ENCODE measurements at regions not wholly inside any gene's neighbourhood (a gene's known extent, or its start where the extent isn't known, plus 50 kb on each side); places are given as distances from the start of the nearest gene placed in this dataset.

GRCh38 chr10:107749235-107749634 is 584.7 kb upstream of the SORCS1 start:
- Histone ChIP-seq H3K4me3 (ENCODE audit: low read depth, low read length) (no peak overlapping the region), H3K9me3 (ENCODE audit: control insufficient read depth, insufficient read depth, low read length) (no peaks in the 10 kb centered on the region), H3K4me1 (ENCODE audit: control insufficient read depth, insufficient read depth, low read length) (no peaks in the 10 kb centered on the region), H3K36me3 (ENCODE audit: control insufficient read depth, insufficient read depth, low read length) (no peaks in the 10 kb centered on the region), H3K27me3 (ENCODE audit: control insufficient read depth, insufficient read depth, low read length) (no peaks in the 10 kb centered on the region), H3K9ac (ENCODE audit: low read depth, low read length) (no peak overlapping the region)

GRCh38 chr10:107747851-107748250 is 583.3 kb upstream of the SORCS1 start:
- H3K27me3 ChIP-seq (ENCODE audit: control insufficient read depth, insufficient read depth, low read length), result no peaks in the 10 kb centered on the region
- no peak overlapping the region for H3K4me3 ChIP-seq (ENCODE audit: low read depth, low read length)
- H3K9me3 ChIP-seq (ENCODE audit: control insufficient read depth, insufficient read depth, low read length), result no peaks in the 10 kb centered on the region
- H3K9ac ChIP-seq (ENCODE audit: low read depth, low read length), result no peak overlapping the region
- no peaks in the 10 kb centered on the region for H3K4me1 ChIP-seq (ENCODE audit: control insufficient read depth, insufficient read depth, low read length)
- no peaks in the 10 kb centered on the region for H3K36me3 ChIP-seq (ENCODE audit: control insufficient read depth, insufficient read depth, low read length)

- H3K36me3 ChIP-seq (ENCODE audit: control insufficient read depth, insufficient read depth, low read length), result no peaks in the 10 kb centered on the region
- no peaks in the 10 kb centered on the region for H3K27me3 ChIP-seq (ENCODE audit: control insufficient read depth, insufficient read depth, low read length)
- H3K4me3 ChIP-seq (ENCODE audit: low read depth, low read length), result no peak overlapping the region
- no peak overlapping the region for H3K9ac ChIP-seq (ENCODE audit: low read depth, low read length)
- H3K4me1 ChIP-seq (ENCODE audit: control insufficient read depth, insufficient read depth, low read length), result no peaks in the 10 kb centered on the region
- H3K9me3 ChIP-seq (ENCODE audit: control insufficient read depth, insufficient read depth, low read length), result no peaks in the 10 kb centered on the region
Measured at GRCh38 chr10:107741971-107742370, 577.5 kb upstream of the SORCS1 start.

- H3K27me3 ChIP-seq (ENCODE audit: control insufficient read depth, insufficient read depth, low read length), result no peaks in the 10 kb centered on the region
- no peaks in the 10 kb centered on the region for H3K4me1 ChIP-seq (ENCODE audit: control insufficient read depth, insufficient read depth, low read length)
- H3K36me3 ChIP-seq (ENCODE audit: control insufficient read depth, insufficient read depth, low read length), result no peaks in the 10 kb centered on the region
- H3K4me3 ChIP-seq (ENCODE audit: low read depth, low read length), result no peak overlapping the region
- no peaks in the 10 kb centered on the region for H3K9me3 ChIP-seq (ENCODE audit: control insufficient read depth, insufficient read depth, low read length)
- no peak overlapping the region for H3K9ac ChIP-seq (ENCODE audit: low read depth, low read length)
Measured at GRCh38 chr10:107740962-107741690, 576.6 kb upstream of the SORCS1 start.

GRCh38 chr10:107739951-107740350 is 575.4 kb upstream of the SORCS1 start:
- Histone ChIP-seq H3K9ac (ENCODE audit: low read depth, low read length) (no peak overlapping the region), H3K27me3 (ENCODE audit: control insufficient read depth, insufficient read depth, low read length) (no peaks in the 10 kb centered on the region), H3K9me3 (ENCODE audit: control insufficient read depth, insufficient read depth, low read length) (no peaks in the 10 kb centered on the region), H3K4me1 (ENCODE audit: control insufficient read depth, insufficient read depth, low read length) (no peaks in the 10 kb centered on the region), H3K36me3 (ENCODE audit: control insufficient read depth, insufficient read depth, low read length) (no peaks in the 10 kb centered on the region), H3K4me3 (ENCODE audit: low read depth, low read length) (no peak overlapping the region)

GRCh38 chr10:107733328-107734130 is 569.0 kb upstream of the SORCS1 start:
- Histone ChIP-seq H3K36me3 (ENCODE audit: control insufficient read depth, insufficient read depth, low read length) (no peaks in the 10 kb centered on the region), H3K4me3 (ENCODE audit: low read depth, low read length) (no peak overlapping the region), H3K27me3 (ENCODE audit: control insufficient read depth, insufficient read depth, low read length) (no peaks in the 10 kb centered on the region), H3K4me1 (ENCODE audit: control insufficient read depth, insufficient read depth, low read length) (no peaks in the 10 kb centered on the region), H3K9me3 (ENCODE audit: control insufficient read depth, insufficient read depth, low read length) (no peaks in the 10 kb centered on the region), H3K9ac (ENCODE audit: low read depth, low read length) (no peak overlapping the region)

- no peak overlapping the region for H3K4me3 ChIP-seq (ENCODE audit: low read depth, low read length)
- no peaks in the 10 kb centered on the region for H3K9me3 ChIP-seq (ENCODE audit: control insufficient read depth, insufficient read depth, low read length)
Measured at GRCh38 chr10:107732045-107732444, 567.5 kb upstream of the SORCS1 start.

GRCh38 chr10:107728807-107729206 is 564.3 kb upstream of the SORCS1 start:
- no peaks in the 10 kb centered on the region for H3K9me3 ChIP-seq (ENCODE audit: control insufficient read depth, insufficient read depth, low read length)

More at GRCh38 chr10:107732045-107732444, 567.5 kb upstream of the SORCS1 start:
- Histone ChIP-seq H3K36me3 (ENCODE audit: control insufficient read depth, insufficient read depth, low read length) (no peaks in the 10 kb centered on the region), H3K4me1 (ENCODE audit: control insufficient read depth, insufficient read depth, low read length) (no peaks in the 10 kb centered on the region), H3K27me3 (ENCODE audit: control insufficient read depth, insufficient read depth, low read length) (no peaks in the 10 kb centered on the region), H3K9ac (ENCODE audit: low read depth, low read length) (no peak overlapping the region)

GRCh38 chr10:107727767-107728317 is 563.3 kb upstream of the SORCS1 start:
- H3K4me3 ChIP-seq (ENCODE audit: low read depth, low read length), result no peak overlapping the region
- H3K36me3 ChIP-seq (ENCODE audit: control insufficient read depth, insufficient read depth, low read length), result no peaks in the 10 kb centered on the region
- no peaks in the 10 kb centered on the region for H3K4me1 ChIP-seq (ENCODE audit: control insufficient read depth, insufficient read depth, low read length)
- H3K9ac ChIP-seq (ENCODE audit: low read depth, low read length), result no peak overlapping the region
- H3K9me3 ChIP-seq (ENCODE audit: control insufficient read depth, insufficient read depth, low read length), result no peaks in the 10 kb centered on the region
- H3K27me3 ChIP-seq (ENCODE audit: control insufficient read depth, insufficient read depth, low read length), result no peaks in the 10 kb centered on the region

More at GRCh38 chr10:107728807-107729206, 564.3 kb upstream of the SORCS1 start:
- H3K4me3 ChIP-seq (ENCODE audit: low read depth, low read length), result no peak overlapping the region
- no peaks in the 10 kb centered on the region for H3K4me1 ChIP-seq (ENCODE audit: control insufficient read depth, insufficient read depth, low read length)
- H3K9ac ChIP-seq (ENCODE audit: low read depth, low read length), result no peak overlapping the region
- no peaks in the 10 kb centered on the region for H3K36me3 ChIP-seq (ENCODE audit: control insufficient read depth, insufficient read depth, low read length)
- H3K27me3 ChIP-seq (ENCODE audit: control insufficient read depth, insufficient read depth, low read length), result no peaks in the 10 kb centered on the region

GRCh38 chr10:107718864-107719263 is 554.4 kb upstream of the SORCS1 start:
- Histone ChIP-seq H3K27me3 (ENCODE audit: control insufficient read depth, insufficient read depth, low read length) (no peaks in the 10 kb centered on the region), H3K9me3 (ENCODE audit: control insufficient read depth, insufficient read depth, low read length) (no peaks in the 10 kb centered on the region), H3K9ac (ENCODE audit: low read depth, low read length) (no peak overlapping the region), H3K36me3 (ENCODE audit: control insufficient read depth, insufficient read depth, low read length) (no peaks in the 10 kb centered on the region), H3K4me1 (ENCODE audit: control insufficient read depth, insufficient read depth, low read length) (no peaks in the 10 kb centered on the region), H3K4me3 (ENCODE audit: low read depth, low read length) (no peak overlapping the region)

- H3K27me3 ChIP-seq (ENCODE audit: control insufficient read depth, insufficient read depth, low read length), result no peaks in the 10 kb centered on the region
- H3K9ac ChIP-seq (ENCODE audit: low read depth, low read length), result no peak overlapping the region
Measured at GRCh38 chr10:107717046-107717445, 552.5 kb upstream of the SORCS1 start.

GRCh38 chr10:107715565-107715964 is 551.1 kb upstream of the SORCS1 start:
- no peaks in the 10 kb centered on the region for H3K9me3 ChIP-seq (ENCODE audit: control insufficient read depth, insufficient read depth, low read length)
- H3K27me3 ChIP-seq (ENCODE audit: control insufficient read depth, insufficient read depth, low read length), result no peaks in the 10 kb centered on the region
- H3K4me3 ChIP-seq (ENCODE audit: low read depth, low read length), result no peak overlapping the region
- no peaks in the 10 kb centered on the region for H3K4me1 ChIP-seq (ENCODE audit: control insufficient read depth, insufficient read depth, low read length)
- no peaks in the 10 kb centered on the region for H3K36me3 ChIP-seq (ENCODE audit: control insufficient read depth, insufficient read depth, low read length)
- no peak overlapping the region for H3K9ac ChIP-seq (ENCODE audit: low read depth, low read length)

More at GRCh38 chr10:107717046-107717445, 552.5 kb upstream of the SORCS1 start:
- Histone ChIP-seq H3K4me1 (ENCODE audit: control insufficient read depth, insufficient read depth, low read length) (no peaks in the 10 kb centered on the region), H3K9me3 (ENCODE audit: control insufficient read depth, insufficient read depth, low read length) (no peaks in the 10 kb centered on the region), H3K4me3 (ENCODE audit: low read depth, low read length) (no peak overlapping the region), H3K36me3 (ENCODE audit: control insufficient read depth, insufficient read depth, low read length) (no peaks in the 10 kb centered on the region)

Measured in iPS-15b (cell line).